ENCODE measurements at regions not wholly inside any gene's neighbourhood (a gene's known extent, or its start where the extent isn't known, plus 50 kb on each side); places are given as distances from the start of the nearest gene placed in this dataset.

DNA sequence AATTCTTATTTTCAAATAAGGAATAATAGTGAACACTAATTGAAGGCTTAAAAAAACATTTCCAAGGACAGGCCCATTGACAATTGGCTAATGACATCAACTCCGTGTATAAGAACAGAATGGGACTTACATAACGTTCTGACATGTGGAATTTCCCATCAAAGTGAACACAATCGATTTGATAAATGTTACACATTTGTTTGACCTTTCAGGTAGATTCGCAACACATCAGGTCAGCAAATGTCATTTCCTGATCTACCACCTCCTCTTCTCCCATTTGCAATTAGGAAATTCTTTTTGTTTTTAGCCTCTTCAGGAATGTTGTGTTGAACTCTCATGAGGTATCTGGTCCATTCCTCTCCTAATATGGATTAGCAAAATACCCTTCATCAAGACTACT is 292.9 kb upstream of the SLC14A2 start:
- TF ChIP-seq, protein P1, sequence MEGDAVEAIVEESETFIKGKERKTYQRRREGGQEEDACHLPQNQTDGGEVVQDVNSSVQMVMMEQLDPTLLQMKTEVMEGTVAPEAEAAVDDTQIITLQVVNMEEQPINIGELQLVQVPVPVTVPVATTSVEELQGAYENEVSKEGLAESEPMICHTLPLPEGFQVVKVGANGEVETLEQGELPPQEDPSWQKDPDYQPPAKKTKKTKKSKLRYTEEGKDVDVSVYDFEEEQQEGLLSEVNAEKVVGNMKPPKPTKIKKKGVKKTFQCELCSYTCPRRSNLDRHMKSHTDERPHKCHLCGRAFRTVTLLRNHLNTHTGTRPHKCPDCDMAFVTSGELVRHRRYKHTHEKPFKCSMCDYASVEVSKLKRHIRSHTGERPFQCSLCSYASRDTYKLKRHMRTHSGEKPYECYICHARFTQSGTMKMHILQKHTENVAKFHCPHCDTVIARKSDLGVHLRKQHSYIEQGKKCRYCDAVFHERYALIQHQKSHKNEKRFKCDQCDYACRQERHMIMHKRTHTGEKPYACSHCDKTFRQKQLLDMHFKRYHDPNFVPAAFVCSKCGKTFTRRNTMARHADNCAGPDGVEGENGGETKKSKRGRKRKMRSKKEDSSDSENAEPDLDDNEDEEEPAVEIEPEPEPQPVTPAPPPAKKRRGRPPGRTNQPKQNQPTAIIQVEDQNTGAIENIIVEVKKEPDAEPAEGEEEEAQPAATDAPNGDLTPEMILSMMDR (IDR thresholded peaks at IDR 0.05) = no peak
- no peak overlapping the region for H3K4me3 Mint-ChIP-seq
- Histone ChIP-seq H3K27ac (ENCODE audit: low read depth in 1 of 2, low read length in 2 of 2) (no peak overlapping the region), H3K27me3 (ENCODE audit: control insufficient read depth in 2 of 2, insufficient read depth in 2 of 2, low read length in 2 of 2) (no peaks in the 10 kb centered on the region), H3K36me3 (replicated peaks in 1 of 2; ENCODE audit: control insufficient read depth in 1 of 2, insufficient read depth in 2 of 2, low read length in 2 of 2) (no peaks in the 10 kb centered on the region), H2AFZ (ENCODE audit: insufficient read depth, low read depth, low read length, poor library complexity, severe bottlenecking) (no peak overlapping the region), H3K4me1 (ENCODE audit: control insufficient read depth in 1 of 2, insufficient read depth in 2 of 2, low read length in 2 of 2) (no peaks in the 10 kb centered on the region), H3K4me2 (replicated peaks; ENCODE audit: extremely low read depth, low read length, poor library complexity, severe bottlenecking) (no peak overlapping the region), H4K20me1 (ENCODE audit: insufficient read depth, low read length) (no peaks in the 10 kb centered on the region), H3K4me3 (replicated peaks in 1 of 3; ENCODE audit: low read depth in 2 of 3, low read length in 3 of 3) (no peak overlapping the region), H3K79me2 (ENCODE audit: insufficient read depth, low read length) (no peaks in the 10 kb centered on the region), H3K9ac (ENCODE audit: insufficient read depth, low read length, poor library complexity, severe bottlenecking) (no peak overlapping the region), H3K9me3 (replicated peaks in 1 of 2; ENCODE audit: control insufficient read depth in 1 of 2, insufficient read depth in 1 of 2, low read length in 2 of 2) (no peaks in the 10 kb centered on the region)
- H3K27ac Mint-ChIP-seq = no peak overlapping the region
- H3K4me1 Mint-ChIP-seq = no peaks in the 10 kb centered on the region
- DNase-seq = no peak
- intact Hi-C loops (cut with micrococcal nuclease) = no loop called here
- H3K27me3 Mint-ChIP-seq (ENCODE audit: low read depth in 3 of 3) = peaks cover 0 to 1% (median 0%) of the 10 kb centered on the region in 3 donors
- 87% methylated on average over 2 of the region's 4 CpGs for WGBS (ENCODE audit: insufficient coverage)
- H3K9me3 Mint-ChIP-seq = no peaks in the 10 kb centered on the region
- no peaks in the 10 kb centered on the region for H3K36me3 Mint-ChIP-seq

GRCh38 chr18:45324101-45324494 is 291.2 kb upstream of the SLC14A2 start:
- H3K9ac ChIP-seq (ENCODE audit: insufficient read depth, low read length, poor library complexity, severe bottlenecking) = no peak overlapping the region
- no peaks in the 10 kb centered on the region for H3K36me3 Mint-ChIP-seq
- no peak overlapping the region for H2AFZ ChIP-seq (ENCODE audit: insufficient read depth, low read depth, low read length, poor library complexity, severe bottlenecking)
- no peak overlapping the region for H3K4me2 ChIP-seq (replicated peaks; ENCODE audit: extremely low read depth, low read length, poor library complexity, severe bottlenecking)
- DNase-seq = no peak
- no peaks in the 10 kb centered on the region for H3K4me1 Mint-ChIP-seq
- no peak overlapping the region for H3K27ac Mint-ChIP-seq
- no peaks in the 10 kb centered on the region for H4K20me1 ChIP-seq (ENCODE audit: insufficient read depth, low read length)
- H3K27me3 ChIP-seq (ENCODE audit: control insufficient read depth in 2 of 2, insufficient read depth in 2 of 2, low read length in 2 of 2) = no peaks in the 10 kb centered on the region
- no peaks in the 10 kb centered on the region for H3K36me3 ChIP-seq (replicated peaks in 1 of 2; ENCODE audit: control insufficient read depth in 1 of 2, insufficient read depth in 2 of 2, low read length in 2 of 2)
- peaks cover 0 to 1% (median 0%) of the 10 kb centered on the region in 3 donors for H3K27me3 Mint-ChIP-seq (ENCODE audit: low read depth in 3 of 3)
- no peak overlapping the region for H3K4me3 Mint-ChIP-seq
- intact Hi-C loops (cut with micrococcal nuclease) = no loop called here
- H3K9me3 ChIP-seq (replicated peaks in 1 of 2; ENCODE audit: control insufficient read depth in 1 of 2, insufficient read depth in 1 of 2, low read length in 2 of 2) = no peaks in the 10 kb centered on the region
- 90% methylated on average over 3 of the region's 3 CpGs for WGBS (ENCODE audit: insufficient coverage)
- H3K4me3 ChIP-seq (replicated peaks in 1 of 3; ENCODE audit: low read depth in 2 of 3, low read length in 3 of 3) = no peak overlapping the region
- no peak overlapping the region for H3K27ac ChIP-seq (ENCODE audit: low read depth in 1 of 2, low read length in 2 of 2)
- H3K4me1 ChIP-seq (ENCODE audit: control insufficient read depth in 1 of 2, insufficient read depth in 2 of 2, low read length in 2 of 2) = no peaks in the 10 kb centered on the region
- TF ChIP-seq, protein P1 (IDR thresholded peaks at IDR 0.05) = no peak
- H3K79me2 ChIP-seq (ENCODE audit: insufficient read depth, low read length) = no peaks in the 10 kb centered on the region
- H3K9me3 Mint-ChIP-seq = peaks cover 0 to 2% (median 0%) of the 10 kb centered on the region in 7 donors
